Neural cell (in vitro differentiated cells): ENCODE measurements at regions not wholly inside any gene's neighbourhood (a gene's known extent, or its start where the extent isn't known, plus 50 kb on each side); places are given as distances from the start of the nearest gene placed in this dataset.

ENCODE experiments used
- CTCF ChIP-seq: fragments of 450-650 bp; IDR thresholded peaks from 2 replicates; pipeline ENCODE4 v1.5.1; 2014; ENCODE audit warnings: antibody characterized with exemption, mild to moderate bottlenecking, moderate library complexity; ENCODE audit not compliant: poor library complexity, severe bottlenecking
- EP300 ChIP-seq: fragments of 450-650 bp; conservative IDR thresholded peaks from 2 replicates; pipeline ENCODE4 v1.6.1; 2014; ENCODE audit warnings: antibody characterized with exemption, mild to moderate bottlenecking, moderate library complexity; ENCODE audit not compliant: poor library complexity, severe bottlenecking
- POLR2AphosphoS5 ChIP-seq: IDR thresholded peaks from 2 replicates; pipeline ENCODE4 v1.6.1; 2012
- TAF1 ChIP-seq: IDR thresholded peaks from 2 replicates; pipeline ENCODE4 v1.6.1; 2012; ENCODE audit warnings: low read depth
- TF ChIP-seq, protein P1 (sequence below): IDR thresholded peaks from 2 replicates; pipeline ENCODE4 v1.6.1; 2012; ENCODE audit warnings: borderline replicate concordance

GRCh38 chr6:8219352-8219943 is 117.1 kb upstream of the EEF1E1 start:
- peak; percentile 70 for TF ChIP-seq CTCF
- no peak for TF ChIP-seq POLR2AphosphoS5
- TF ChIP-seq, protein P1, sequence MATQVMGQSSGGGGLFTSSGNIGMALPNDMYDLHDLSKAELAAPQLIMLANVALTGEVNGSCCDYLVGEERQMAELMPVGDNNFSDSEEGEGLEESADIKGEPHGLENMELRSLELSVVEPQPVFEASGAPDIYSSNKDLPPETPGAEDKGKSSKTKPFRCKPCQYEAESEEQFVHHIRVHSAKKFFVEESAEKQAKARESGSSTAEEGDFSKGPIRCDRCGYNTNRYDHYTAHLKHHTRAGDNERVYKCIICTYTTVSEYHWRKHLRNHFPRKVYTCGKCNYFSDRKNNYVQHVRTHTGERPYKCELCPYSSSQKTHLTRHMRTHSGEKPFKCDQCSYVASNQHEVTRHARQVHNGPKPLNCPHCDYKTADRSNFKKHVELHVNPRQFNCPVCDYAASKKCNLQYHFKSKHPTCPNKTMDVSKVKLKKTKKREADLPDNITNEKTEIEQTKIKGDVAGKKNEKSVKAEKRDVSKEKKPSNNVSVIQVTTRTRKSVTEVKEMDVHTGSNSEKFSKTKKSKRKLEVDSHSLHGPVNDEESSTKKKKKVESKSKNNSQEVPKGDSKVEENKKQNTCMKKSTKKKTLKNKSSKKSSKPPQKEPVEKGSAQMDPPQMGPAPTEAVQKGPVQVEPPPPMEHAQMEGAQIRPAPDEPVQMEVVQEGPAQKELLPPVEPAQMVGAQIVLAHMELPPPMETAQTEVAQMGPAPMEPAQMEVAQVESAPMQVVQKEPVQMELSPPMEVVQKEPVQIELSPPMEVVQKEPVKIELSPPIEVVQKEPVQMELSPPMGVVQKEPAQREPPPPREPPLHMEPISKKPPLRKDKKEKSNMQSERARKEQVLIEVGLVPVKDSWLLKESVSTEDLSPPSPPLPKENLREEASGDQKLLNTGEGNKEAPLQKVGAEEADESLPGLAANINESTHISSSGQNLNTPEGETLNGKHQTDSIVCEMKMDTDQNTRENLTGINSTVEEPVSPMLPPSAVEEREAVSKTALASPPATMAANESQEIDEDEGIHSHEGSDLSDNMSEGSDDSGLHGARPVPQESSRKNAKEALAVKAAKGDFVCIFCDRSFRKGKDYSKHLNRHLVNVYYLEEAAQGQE = no peak
- TF ChIP-seq EP300 = no peak
- no peak for TF ChIP-seq TAF1
